CD4-positive, alpha-beta T cell treated with Interleukin-10 for 1 hour (primary cell): ENCODE measurements at regions not wholly inside any gene's neighbourhood (a gene's known extent, or its start where the extent isn't known, plus 50 kb on each side); places are given as distances from the start of the nearest gene placed in this dataset.
"Not testable (repeated sequence)": the region's sequence is repeated elsewhere in the genome, so short reads cannot be mapped to it uniquely, and the experiment has no call there.

Experiments
- DNase-seq: peaks from one replicate; pipeline ENCODE4 v3.0.0-alpha.2; 2020

GRCh38 chr9:135366104-135366503, 113.5 kb upstream of the PPP1R26 start:
- DNase-seq: no peak

- DNase-seq: no peak
Observed at GRCh38 chr9:135369412-135369990, 110.1 kb upstream of the PPP1R26 start.

- DNase-seq: no peak
Observed at GRCh38 chr9:135370411-135371375, 108.9 kb upstream of the PPP1R26 start.

GRCh38 chr9:135371535-135371934, 108.0 kb upstream of the PPP1R26 start:
- no peak for DNase-seq

- DNase-seq: no peak
Observed at GRCh38 chr9:135372036-135372435, 107.5 kb upstream of the PPP1R26 start.

- DNase-seq: no peak
Observed at GRCh38 chr9:135372501-135373008, 107.0 kb upstream of the PPP1R26 start.

GRCh38 chr9:135373151-135373685, 106.4 kb upstream of the PPP1R26 start:
- no peak for DNase-seq

- DNase-seq: no peak
Observed at GRCh38 chr9:135373820-135374219, 105.8 kb upstream of the PPP1R26 start.

GRCh38 chr9:135374591-135374990, 105.0 kb upstream of the PPP1R26 start:
- DNase-seq: no peak

- no peak for DNase-seq
Observed at GRCh38 chr9:135375001-135375400, 104.6 kb upstream of the PPP1R26 start.

- no peak for DNase-seq
Observed at GRCh38 chr9:135376511-135377265, 102.9 kb upstream of the PPP1R26 start.

- DNase-seq: no peak
Observed at GRCh38 chr9:135377431-135377830, 102.2 kb upstream of the PPP1R26 start.

GRCh38 chr9:135378751-135379150, 100.8 kb upstream of the PPP1R26 start:
- DNase-seq: no peak

GRCh38 chr9:135379540-135380267, 99.9 kb upstream of the PPP1R26 start:
- DNase-seq: no peak

- DNase-seq: no peak
Observed at GRCh38 chr9:135380311-135380960, 99.1 kb upstream of the PPP1R26 start.

- DNase-seq: no peak
Observed at GRCh38 chr9:135381762-135382310, 97.7 kb upstream of the PPP1R26 start.

- no peak for DNase-seq
Observed at GRCh38 chr9:135384226-135384625, 95.4 kb upstream of the PPP1R26 start.

GRCh38 chr9:135384815-135385405, 94.7 kb upstream of the PPP1R26 start:
- not testable (repeated sequence) for DNase-seq

- no peak for DNase-seq
Observed at GRCh38 chr9:135385793-135386192, 93.8 kb upstream of the PPP1R26 start.

- DNase-seq: no peak
Observed at GRCh38 chr9:135387976-135388375, 91.6 kb upstream of the PPP1R26 start.

GRCh38 chr9:135388530-135388929, 91.1 kb upstream of the PPP1R26 start:
- DNase-seq: no peak
